Neural crest cell (in vitro differentiated cells): ENCODE measurements at regions not wholly inside any gene's neighbourhood (a gene's known extent, or its start where the extent isn't known, plus 50 kb on each side); places are given as distances from the start of the nearest gene placed in this dataset.

ENCODE experiments used
- DNase-seq: peaks from one replicate; pipeline ENCODE4 v3.0.0; 2021; ENCODE audit warnings: low read depth, mixed read lengths, low spot score
- H3K27ac Mint-ChIP-seq: one replicate; pipeline ENCODE4 v1.8.0; 2021; ENCODE audit warnings: mild to moderate bottlenecking, mixed read lengths; ENCODE audit not compliant: unreplicated experiment
- H3K27me3 Mint-ChIP-seq: 2 replicates; pipeline ENCODE4 v1.8.0; 2021; ENCODE audit warnings: low read depth, mild to moderate bottlenecking, mixed read lengths
- H3K36me3 Mint-ChIP-seq: 2 replicates; pipeline ENCODE4 v1.8.0; 2021; ENCODE audit warnings: low read depth, mild to moderate bottlenecking, mixed read lengths
- H3K4me1 Mint-ChIP-seq: 2 replicates; pipeline ENCODE4 v1.8.0; 2021; ENCODE audit warnings: mixed read lengths
- H3K4me3 Mint-ChIP-seq: one replicate; pipeline ENCODE4 v1.8.0; 2021; ENCODE audit warnings: mild to moderate bottlenecking, mixed read lengths
- H3K9me3 Mint-ChIP-seq: 2 replicates; pipeline ENCODE4 v1.8.0; 2021; ENCODE audit warnings: mixed read lengths
- CTCF ChIP-seq: fragments of 200-600 bp; sonication (generic); conservative IDR thresholded peaks from 2 replicates; pipeline ENCODE4 v1.5.0; 2021; ENCODE audit warnings: antibody characterized with exemption, mild to moderate bottlenecking

- DNase-seq = no peak
- Mint-ChIP-seq H3K4me3 (no peak overlapping the region), H3K27me3 (peaks cover 2% of the 10 kb centered on the region), H3K36me3 (no peaks in the 10 kb centered on the region), H3K9me3 (peaks cover 5% of the 10 kb centered on the region), H3K4me1 (no peaks in the 10 kb centered on the region), H3K27ac (no peak overlapping the region)
- TF ChIP-seq CTCF = no peak
Observed at GRCh38 chr9:81499021-81499454, 190.3 kb downstream of the TLE1 start.

- no peaks in the 10 kb centered on the region for H3K36me3 Mint-ChIP-seq
Observed at GRCh38 chr9:81498576-81498975, 190.8 kb downstream of the TLE1 start.

GRCh38 chr9:81497091-81497490 is 192.3 kb downstream of the TLE1 start:
- H3K36me3 Mint-ChIP-seq = no peaks in the 10 kb centered on the region
- H3K4me3 Mint-ChIP-seq = no peak overlapping the region
- TF ChIP-seq CTCF = no peak
- H3K27ac Mint-ChIP-seq = no peak overlapping the region
- H3K27me3 Mint-ChIP-seq = peaks cover 2% of the 10 kb centered on the region
- H3K9me3 Mint-ChIP-seq = peaks cover 4% of the 10 kb centered on the region
- DNase-seq = no peak
- H3K4me1 Mint-ChIP-seq = no peaks in the 10 kb centered on the region

More at GRCh38 chr9:81498576-81498975, 190.8 kb downstream of the TLE1 start:
- Mint-ChIP-seq H3K4me1 (no peaks in the 10 kb centered on the region), H3K9me3 (peaks cover 5% of the 10 kb centered on the region), H3K27ac (no peak overlapping the region), H3K4me3 (no peak overlapping the region), H3K27me3 (peaks cover 2% of the 10 kb centered on the region)
- DNase-seq = no peak
- TF ChIP-seq CTCF = no peak

GRCh38 chr9:81492710-81493447 is 196.5 kb downstream of the TLE1 start:
- DNase-seq = no peak
- Mint-ChIP-seq H3K4me3 (no peak overlapping the region), H3K9me3 (peaks cover 7% of the 10 kb centered on the region), H3K36me3 (peaks cover under 1% of the 10 kb centered on the region), H3K27ac (no peak overlapping the region), H3K27me3 (peaks cover 2% of the 10 kb centered on the region), H3K4me1 (no peaks in the 10 kb centered on the region)
- no peak for TF ChIP-seq CTCF

GRCh38 chr9:81490605-81491331 is 198.6 kb downstream of the TLE1 start:
- peaks cover 13% of the 10 kb centered on the region for H3K9me3 Mint-ChIP-seq
- peaks cover 2% of the 10 kb centered on the region for H3K36me3 Mint-ChIP-seq
- H3K27me3 Mint-ChIP-seq = no peaks in the 10 kb centered on the region
- no peaks in the 10 kb centered on the region for H3K4me1 Mint-ChIP-seq
- DNase-seq = no peak
- H3K27ac Mint-ChIP-seq = no peak overlapping the region
- no peak overlapping the region for H3K4me3 Mint-ChIP-seq
- no peak for TF ChIP-seq CTCF
